Muscle layer of colon (tissue), 2 donors: ENCODE measurements at regions not wholly inside any gene's neighbourhood (a gene's known extent, or its start where the extent isn't known, plus 50 kb on each side); places are given as distances from the start of the nearest gene placed in this dataset.
"Not testable (repeated sequence)": the region's sequence is repeated elsewhere in the genome, so short reads cannot be mapped to it uniquely, and the experiment has no call there.

Experiments used
- H3K27ac ChIP-seq: one replicate; pipeline ENCODE4 v1.7.0; 2013; ENCODE audit warnings: low read depth, mild to moderate bottlenecking, low read length, moderate library complexity
- H3K27me3 ChIP-seq, 2 donors: one replicate each; pipeline ENCODE4 v1.7.0; 2013; ENCODE audit warnings: low read length in 2 of 2, mild to moderate bottlenecking in 2 of 2; ENCODE audit not compliant: insufficient read depth in 2 of 2, control insufficient read depth in 1 of 2
- H3K36me3 ChIP-seq: one replicate; pipeline ENCODE4 v1.7.0; 2013; ENCODE audit warnings: mild to moderate bottlenecking, low read length; ENCODE audit not compliant: insufficient read depth
- H3K4me1 ChIP-seq: one replicate; pipeline ENCODE4 v1.7.0; 2013; ENCODE audit warnings: mild to moderate bottlenecking, low read length; ENCODE audit not compliant: insufficient read depth
- H3K4me3 ChIP-seq, 2 donors: one replicate each; pipeline ENCODE4 v1.7.0; 2013; ENCODE audit warnings: low read length in 2 of 2, low read depth in 1 of 2, mild to moderate bottlenecking in 1 of 2, moderate library complexity in 1 of 2
- H3K9ac ChIP-seq: one replicate; pipeline ENCODE4 v1.7.0; 2013; ENCODE audit warnings: low read length
- H3K9me3 ChIP-seq: one replicate; pipeline ENCODE4 v1.7.0; 2013; ENCODE audit warnings: mild to moderate bottlenecking, low read length
- donor health status: abdominal sarcoma.
- donor health status: Adenocarcinoma of cecum.

DNA sequence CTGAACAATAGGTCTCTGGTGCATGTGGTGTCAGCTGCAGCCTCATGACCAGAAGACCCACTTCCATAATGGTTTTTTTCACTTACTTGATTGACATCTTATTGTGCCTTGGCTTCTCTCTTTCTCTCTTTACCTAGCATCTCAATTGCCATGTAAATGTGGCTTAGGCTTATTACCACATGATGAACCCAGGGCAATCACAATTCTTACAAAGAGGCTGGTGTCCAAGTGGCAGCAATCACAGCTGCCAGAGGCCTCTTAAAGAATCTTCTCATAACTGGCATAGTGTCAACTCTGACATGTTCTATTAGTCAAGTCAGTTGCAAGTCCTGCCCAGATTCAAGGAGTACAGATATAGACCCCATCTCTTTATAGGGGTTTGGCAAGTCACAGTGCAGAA is 1224.8 kb downstream of the SUCLG1 start:
- Histone ChIP-seq H3K27ac (no peak overlapping the region), H3K4me1 (no peaks in the 10 kb centered on the region), H3K9me3 (no peaks in the 10 kb centered on the region), H3K9ac (no peak overlapping the region), H3K36me3 (no peaks in the 10 kb centered on the region), H3K27me3 (no peaks in the 10 kb centered on the region), H3K4me3 (no peak overlapping the region)

DNA sequence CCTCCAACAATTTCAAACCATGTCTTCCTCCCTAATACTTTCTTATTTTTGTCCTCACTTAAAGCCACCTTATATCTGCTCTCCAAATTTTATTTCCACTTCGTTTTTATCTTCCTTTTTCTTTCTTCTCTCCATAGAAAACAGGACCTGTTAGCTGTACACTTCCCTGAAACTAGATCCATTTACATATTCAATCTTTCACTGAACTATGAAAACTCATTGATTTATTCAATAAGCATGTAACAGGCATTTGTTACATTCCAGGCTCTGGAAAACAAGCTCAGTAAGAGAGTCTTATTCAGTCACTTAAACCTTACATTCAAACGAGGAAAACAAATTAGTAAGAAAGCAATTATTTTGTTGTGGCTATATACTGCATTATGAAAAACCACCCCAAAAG is 1225.3 kb downstream of the SUCLG1 start:
- Histone ChIP-seq H3K27me3 (no peaks in the 10 kb centered on the region), H3K4me3 (no peak overlapping the region), H3K9me3 (no peaks in the 10 kb centered on the region)

DNA sequence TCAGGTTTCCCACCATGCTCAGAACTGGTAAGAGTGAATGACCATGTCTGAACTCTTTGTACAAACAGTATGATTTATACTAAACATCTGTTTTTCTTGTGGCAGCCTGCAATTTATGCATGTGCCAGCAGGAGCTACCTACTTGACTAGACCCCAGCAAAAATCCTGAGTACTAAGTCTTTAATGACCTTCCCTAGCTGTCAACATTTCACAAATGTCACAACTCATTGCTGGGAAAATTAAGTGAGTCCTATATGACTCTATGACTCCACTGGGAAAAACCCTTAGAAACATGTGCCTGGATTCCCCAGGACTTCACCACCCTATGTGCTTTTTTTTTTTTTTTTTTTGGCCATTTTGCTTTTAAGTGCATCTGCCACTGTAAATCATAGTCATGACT is 1225.8 kb downstream of the SUCLG1 start:
- Histone ChIP-seq H3K27ac (no peak overlapping the region), H3K4me1 (no peaks in the 10 kb centered on the region), H3K4me3 (no peak overlapping the region), H3K27me3 (no peaks in the 10 kb centered on the region), H3K9me3 (no peaks in the 10 kb centered on the region), H3K9ac (no peak overlapping the region), H3K36me3 (no peaks in the 10 kb centered on the region)

More for the DNA sequence above, 1225.3 kb downstream of the SUCLG1 start:
- H3K4me1 ChIP-seq = no peaks in the 10 kb centered on the region
- no peaks in the 10 kb centered on the region for H3K36me3 ChIP-seq
- H3K27ac ChIP-seq = no peak overlapping the region
- no peak overlapping the region for H3K9ac ChIP-seq

DNA sequence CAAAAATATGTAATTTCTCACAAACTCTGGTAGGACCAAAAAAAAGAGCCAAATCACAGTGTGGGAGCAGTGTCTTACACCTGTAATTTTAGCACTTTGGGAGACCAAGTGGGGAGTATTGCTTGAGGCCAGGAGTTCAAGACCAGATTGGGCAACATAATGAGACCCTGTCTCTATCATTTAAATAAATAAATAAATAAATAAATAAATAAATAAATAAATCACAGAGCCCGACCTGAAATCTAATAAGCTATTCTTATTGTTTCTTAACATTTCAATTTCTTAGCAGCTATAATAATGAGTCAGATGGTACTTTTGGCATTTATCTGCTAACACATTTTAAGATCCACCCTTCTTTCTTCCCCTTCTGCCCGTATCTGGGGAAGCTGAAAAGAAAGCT is 1229.6 kb downstream of the SUCLG1 start:
- Histone ChIP-seq H3K9me3 (no peaks in the 10 kb centered on the region), H3K9ac (no peak overlapping the region), H3K4me1 (no peaks in the 10 kb centered on the region), H3K27me3 (no peaks in the 10 kb centered on the region), H3K4me3 (no peak overlapping the region), H3K27ac (no peak overlapping the region), H3K36me3 (no peaks in the 10 kb centered on the region)

DNA sequence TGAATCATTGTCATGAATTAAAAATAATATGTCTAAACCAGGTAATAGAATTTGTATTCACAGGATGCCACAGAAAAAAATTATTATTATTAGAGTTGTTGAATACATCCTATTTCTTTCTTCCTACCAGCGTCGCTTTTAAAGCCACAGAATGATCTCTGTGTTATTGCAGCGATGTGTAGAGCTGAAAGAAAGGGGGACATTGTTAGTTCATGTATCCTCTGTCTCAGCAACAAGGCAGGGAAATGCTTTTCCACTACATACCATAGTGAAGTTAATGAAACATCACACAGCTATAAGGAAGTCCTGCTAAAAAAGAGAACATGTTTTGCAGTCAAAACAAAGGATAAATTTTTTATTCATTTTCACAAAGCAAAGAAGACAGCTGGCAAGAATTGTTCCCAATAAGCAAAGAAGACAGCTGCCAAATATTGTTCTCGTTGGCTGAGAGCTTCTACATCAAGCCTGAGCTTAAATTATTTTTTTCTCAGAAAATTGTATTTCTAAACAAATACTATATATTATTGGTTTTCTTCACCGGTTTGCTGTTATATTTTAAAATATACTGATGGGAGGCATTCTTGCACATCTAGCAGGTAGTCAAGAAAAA is 1234.4 kb downstream of the SUCLG1 start:
- H3K27me3 ChIP-seq = no peaks in the 10 kb centered on the region

DNA sequence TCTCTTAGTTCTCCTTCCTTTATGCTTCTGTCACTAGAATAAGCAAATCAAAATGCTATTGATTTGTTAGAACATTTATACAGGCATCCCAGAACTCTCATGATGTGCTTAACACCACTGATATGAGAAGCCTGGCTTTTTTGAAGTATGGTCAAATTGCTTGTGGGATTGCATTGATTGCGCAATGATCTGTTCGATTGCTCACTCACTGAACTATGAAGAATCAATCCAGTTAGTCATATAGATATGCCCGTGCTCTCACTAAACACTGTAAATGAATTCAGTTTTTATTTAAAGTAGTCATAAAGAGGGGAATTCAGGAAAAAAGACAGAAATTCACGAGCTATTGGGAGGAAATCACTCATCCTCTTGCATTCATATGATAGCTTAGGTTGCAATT is 1237.8 kb downstream of the SUCLG1 start:
- Histone ChIP-seq H3K27me3 (no peaks in the 10 kb centered on the region), H3K4me3 (no peak overlapping the region), H3K4me1 (no peaks in the 10 kb centered on the region), H3K27ac (no peak overlapping the region), H3K36me3 (no peaks in the 10 kb centered on the region), H3K9me3 (no peaks in the 10 kb centered on the region), H3K9ac (no peak overlapping the region)

More for the DNA sequence above, 1234.4 kb downstream of the SUCLG1 start:
- H3K27ac ChIP-seq = no peak overlapping the region
- no peaks in the 10 kb centered on the region for H3K9me3 ChIP-seq
- H3K9ac ChIP-seq = no peak overlapping the region
- no peaks in the 10 kb centered on the region for H3K36me3 ChIP-seq
- H3K4me1 ChIP-seq = no peaks in the 10 kb centered on the region
- H3K4me3 ChIP-seq = no peak overlapping the region

DNA sequence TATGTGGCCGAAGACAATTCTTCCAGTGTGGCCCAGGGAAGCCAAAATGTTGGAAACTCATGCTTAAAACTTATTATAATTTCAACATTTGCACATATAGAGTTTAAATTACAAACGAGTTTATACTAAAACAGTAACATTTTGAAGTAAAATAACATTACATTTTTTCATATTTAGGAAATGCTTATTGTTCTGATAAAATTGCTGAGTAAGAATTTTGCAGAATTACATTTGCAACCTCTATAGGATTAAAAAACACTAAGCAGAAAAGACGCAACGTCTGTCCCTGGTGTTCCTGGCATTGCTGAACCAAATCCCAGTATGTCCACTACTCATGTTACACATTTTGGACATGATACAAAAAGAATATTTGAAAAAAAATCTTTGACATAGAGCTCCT is 1241.2 kb downstream of the SUCLG1 start:
- Histone ChIP-seq H3K9me3 (no peaks in the 10 kb centered on the region), H3K27me3 (no peaks in the 10 kb centered on the region), H3K36me3 (no peaks in the 10 kb centered on the region), H3K4me3 (no peak overlapping the region), H3K4me1 (no peaks in the 10 kb centered on the region), H3K27ac (no peak overlapping the region), H3K9ac (no peak overlapping the region)

DNA sequence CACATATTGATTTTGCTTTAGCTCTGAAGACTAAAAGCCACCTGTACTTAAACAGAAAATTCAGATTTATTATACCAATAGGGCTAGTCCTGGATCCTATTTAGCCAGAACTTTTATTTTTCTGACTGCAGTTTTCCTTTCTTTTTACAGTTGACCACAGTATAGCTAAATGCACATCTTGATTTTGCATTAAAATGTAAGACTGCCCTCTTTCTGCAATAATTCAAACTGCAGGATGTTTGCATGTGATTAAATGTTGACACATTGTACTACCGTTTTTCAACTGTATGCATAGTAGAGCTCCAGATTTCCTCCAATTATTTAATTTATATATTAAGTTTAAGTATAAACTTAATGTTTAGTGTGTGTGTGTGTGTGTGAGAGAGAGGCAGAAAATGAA is 1262.9 kb downstream of the SUCLG1 start:
- Histone ChIP-seq H3K27me3 (no peaks in the 10 kb centered on the region), H3K27ac (no peak overlapping the region), H3K9me3 (no peaks in the 10 kb centered on the region), H3K4me3 (no peak overlapping the region), H3K9ac (no peak overlapping the region), H3K36me3 (no peaks in the 10 kb centered on the region), H3K4me1 (no peaks in the 10 kb centered on the region)

DNA sequence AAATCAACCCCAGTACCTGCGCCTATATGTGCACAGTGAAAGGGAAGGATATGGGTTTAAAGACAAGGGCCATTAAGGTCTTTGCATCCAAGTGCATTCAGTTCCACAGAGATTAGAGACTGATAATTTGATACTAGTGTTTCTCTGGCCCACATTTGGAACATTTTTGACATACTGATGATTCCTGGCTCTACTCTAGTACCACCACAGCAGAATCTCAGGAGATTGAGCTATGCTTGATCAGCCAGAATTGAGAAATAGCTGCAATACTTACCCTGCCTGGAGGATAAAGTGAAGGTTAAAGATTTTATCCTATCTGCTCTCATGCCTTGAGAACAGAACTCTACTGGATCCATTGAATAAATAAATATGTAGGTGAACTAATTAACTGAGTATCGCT is 1267.8 kb downstream of the SUCLG1 start:
- H3K9me3 ChIP-seq = no peaks in the 10 kb centered on the region
- H3K27ac ChIP-seq = no peak overlapping the region
- no peak overlapping the region for H3K9ac ChIP-seq
- H3K27me3 ChIP-seq = no peaks in the 10 kb centered on the region
- H3K4me3 ChIP-seq = no peak overlapping the region
- H3K4me1 ChIP-seq = no peaks in the 10 kb centered on the region
- H3K36me3 ChIP-seq = no peaks in the 10 kb centered on the region

DNA sequence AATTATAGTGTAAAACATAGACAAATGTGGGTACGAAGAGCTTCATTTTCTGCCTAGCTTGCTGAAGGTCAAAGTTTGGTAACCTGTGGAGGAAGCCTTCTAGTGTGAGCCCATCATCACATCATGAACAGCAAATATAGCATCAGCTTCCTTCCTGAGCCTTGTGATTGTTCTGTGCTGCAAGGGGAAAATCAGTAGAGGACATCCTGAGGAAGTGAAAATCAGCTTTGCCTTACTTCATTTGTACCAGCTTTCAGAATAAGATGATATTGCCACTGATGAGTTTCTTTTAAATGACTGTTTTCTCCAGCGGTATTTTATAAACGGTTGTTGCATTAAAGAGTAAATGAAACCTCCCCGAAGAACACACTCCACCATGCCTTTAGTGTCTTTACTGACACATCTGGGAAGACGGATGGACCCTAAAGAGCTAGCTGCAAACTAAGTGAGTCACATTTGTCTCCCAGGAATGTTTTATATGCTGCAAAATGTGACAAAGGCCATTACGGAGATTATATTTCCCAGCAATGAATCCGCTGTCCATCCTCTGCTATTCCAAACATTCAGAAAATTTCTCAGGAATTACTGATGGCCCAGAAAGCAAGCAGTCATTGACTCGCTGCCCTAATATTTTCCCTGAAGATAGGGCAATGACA is 1272.8 kb downstream of the SUCLG1 start:
- H3K27ac ChIP-seq = no peak overlapping the region
- H3K27me3 ChIP-seq = no peaks in the 10 kb centered on the region
- no peaks in the 10 kb centered on the region for H3K36me3 ChIP-seq
- H3K4me1 ChIP-seq = no peaks in the 10 kb centered on the region
- H3K9ac ChIP-seq = no peak overlapping the region
- H3K9me3 ChIP-seq = no peaks in the 10 kb centered on the region
- no peak overlapping the region for H3K4me3 ChIP-seq

DNA sequence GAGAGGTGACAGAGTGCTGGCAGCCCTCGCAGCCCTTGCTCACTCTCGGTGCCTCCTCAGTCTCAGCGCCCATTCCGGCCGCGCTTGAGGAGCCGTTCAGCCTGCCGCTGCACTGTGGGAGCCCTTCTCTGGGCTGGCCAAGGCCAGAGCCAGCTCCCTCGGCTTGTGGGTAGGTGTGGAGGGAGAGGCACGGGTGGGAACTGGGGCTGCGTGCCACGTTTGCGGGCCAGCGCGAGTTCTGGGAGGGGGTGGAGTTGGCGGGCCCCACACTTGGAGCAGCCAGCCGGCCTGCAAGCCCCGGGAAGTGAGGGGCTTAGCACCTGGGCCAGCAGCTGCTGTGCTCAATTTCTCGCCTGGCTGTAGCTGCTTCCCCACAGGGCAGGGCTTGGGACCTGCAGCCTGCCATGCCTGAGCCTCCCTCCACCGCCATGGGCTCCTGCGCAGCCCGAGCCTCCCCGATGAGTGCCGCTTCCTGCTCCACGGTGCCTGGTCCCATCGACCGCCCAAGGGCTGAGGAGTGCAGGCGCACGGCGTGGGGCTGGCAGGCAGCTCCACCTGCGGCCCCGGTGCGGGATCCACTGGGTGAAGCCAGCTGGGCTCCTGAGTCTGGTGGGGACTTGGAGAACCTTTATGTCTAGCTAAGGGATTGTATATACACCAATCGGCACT is 1278.1 kb downstream of the SUCLG1 start:
- not testable (repeated sequence) for H3K4me3 ChIP-seq, H3K36me3 ChIP-seq, H3K9me3 ChIP-seq, H3K27ac ChIP-seq, H3K4me1 ChIP-seq, H3K9ac ChIP-seq, H3K27me3 ChIP-seq

DNA sequence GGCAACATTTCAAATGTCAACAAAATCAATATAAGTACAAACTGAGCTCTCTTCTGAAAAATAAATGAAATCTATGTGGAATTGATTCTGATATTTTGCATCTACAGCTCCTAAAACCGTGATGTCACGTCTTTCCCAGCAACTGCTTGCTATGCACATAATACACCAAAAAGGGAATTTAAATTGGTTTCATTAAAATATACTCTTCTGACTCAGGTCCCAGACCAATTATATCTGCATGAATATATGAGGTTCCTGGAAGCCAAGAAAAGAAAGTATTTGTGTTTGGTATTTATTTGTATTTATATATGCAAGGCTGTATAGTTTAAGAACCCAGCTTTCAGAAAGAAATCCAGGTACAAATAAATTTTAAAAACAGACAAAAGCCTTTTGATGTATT is 1282.5 kb downstream of the SUCLG1 start:
- H3K4me3 ChIP-seq = no peak overlapping the region
- no peak overlapping the region for H3K27ac ChIP-seq
- no peaks in the 10 kb centered on the region for H3K4me1 ChIP-seq
- H3K9ac ChIP-seq = no peak overlapping the region
- H3K27me3 ChIP-seq = no peaks in the 10 kb centered on the region
- H3K9me3 ChIP-seq = no peaks in the 10 kb centered on the region
- no peaks in the 10 kb centered on the region for H3K36me3 ChIP-seq
